ENCODE measurements at regions not wholly inside any gene's neighbourhood (a gene's known extent, or its start where the extent isn't known, plus 50 kb on each side); places are given as distances from the start of the nearest gene placed in this dataset.

DNA sequence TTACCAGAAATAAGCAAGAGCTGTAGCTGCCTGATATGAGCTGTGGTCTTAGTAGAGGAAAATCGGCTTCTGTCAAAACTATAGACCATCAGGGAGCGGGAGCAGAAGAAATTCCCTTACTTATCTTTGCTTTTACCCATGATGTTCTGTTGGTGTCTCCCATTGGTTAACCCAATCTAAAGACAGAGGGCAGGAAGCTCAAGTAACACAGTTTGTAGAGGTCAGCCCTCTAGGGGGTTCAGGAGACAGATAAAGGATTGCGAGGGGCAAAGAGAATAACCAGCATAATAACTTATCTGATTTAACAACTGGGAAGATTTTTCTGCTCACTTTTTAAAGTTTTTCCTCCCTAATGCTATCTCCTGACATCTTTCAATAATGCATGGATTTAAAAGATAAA is 142.4 kb downstream of the NTMT2 start:
- no peaks in the 10 kb centered on the region for H3K4me1 ChIP-seq (ENCODE audit: insufficient read depth)
- peaks cover 3% of the 10 kb centered on the region; the same call in 1 of the 3 replicates for H3K4me1 Mint-ChIP-seq
- H3K27ac ChIP-seq (ENCODE audit: low read depth) = no peak overlapping the region
- no peaks in the 10 kb centered on the region for H3K27me3 ChIP-seq (ENCODE audit: insufficient read depth)
- 0 out of 2 replicates have a peak overlapping the region, but pooled peaks have one; percentile 8 for H2AFZ ChIP-seq
- no peaks in the 10 kb centered on the region for H4K20me1 ChIP-seq (replicated peaks; ENCODE audit: insufficient read depth)
- no peak overlapping the region for H3K27ac Mint-ChIP-seq
- DNase-seq (ENCODE audit: low spot score) (peak; percentile 56), ATAC-seq (peak; percentile 71)
- no peak for TF ChIP-seq STAT1 (IDR thresholded peaks at IDR 0.05; ENCODE audit: unreplicated experiment)
- no peak for TF ChIP-seq ZNF114 (CRISPR knock-in tag; IDR thresholded peaks at IDR 0.05)
- TF ChIP-seq CTCF (conservative IDR thresholded peaks at IDR 0.05; ENCODE audit: low read depth in 2 of 2) = peak; percentile 28 to 42
- no peak for TF ChIP-seq NANOG (IDR thresholded peaks at IDR 0.05; ENCODE audit: borderline replicate concordance)
- H3K79me2 ChIP-seq (replicated peaks; ENCODE audit: insufficient read depth) = no peaks in the 10 kb centered on the region
- H3K36me3 ChIP-seq (ENCODE audit: insufficient read depth) = no peaks in the 10 kb centered on the region
- no peak overlapping the region for H3K4me3 Mint-ChIP-seq
- no peaks in the 10 kb centered on the region for H3K9me3 Mint-ChIP-seq
- H3K27me3 Mint-ChIP-seq (ENCODE audit: insufficient read depth, low read depth, poor library complexity) = no peaks in the 10 kb centered on the region
- no peak overlapping the region for H3K4me3 ChIP-seq
- no peak overlapping the region for H3K4me2 ChIP-seq
- no peaks in the 10 kb centered on the region for H3F3A ChIP-seq (replicated peaks; ENCODE audit: low read depth)
- H3K9me2 ChIP-seq (ENCODE audit: insufficient read depth) = no peaks in the 10 kb centered on the region
- no peaks in the 10 kb centered on the region for H3K36me3 Mint-ChIP-seq (ENCODE audit: low read depth)

DNA sequence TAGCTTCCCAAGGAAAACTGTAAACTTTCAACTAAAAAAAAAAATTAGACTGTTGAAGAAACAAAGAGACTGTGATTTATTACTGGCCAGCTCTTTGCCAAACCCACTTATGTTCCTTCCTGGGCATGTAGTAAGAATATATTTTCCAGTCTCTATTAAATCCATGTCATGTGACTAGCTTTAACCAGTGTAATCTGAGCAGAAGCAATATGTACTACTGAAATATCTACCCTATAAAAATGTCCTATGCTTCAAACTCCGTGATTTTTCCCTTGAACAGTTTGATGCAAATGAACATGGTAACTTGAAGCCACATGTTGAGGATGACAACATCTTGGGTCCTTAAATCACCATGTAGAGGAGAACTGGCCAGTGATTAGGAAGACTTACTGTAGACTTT is 144.5 kb downstream of the NTMT2 start:
- Histone ChIP-seq H3K9me2 (ENCODE audit: insufficient read depth) (no peaks in the 10 kb centered on the region), H2AFZ (no peak overlapping the region), H3K4me2 (no peak overlapping the region), H3K27ac (ENCODE audit: low read depth) (no peak overlapping the region), H3F3A (replicated peaks; ENCODE audit: low read depth) (no peaks in the 10 kb centered on the region), H3K4me3 (no peak overlapping the region), H4K20me1 (replicated peaks; ENCODE audit: insufficient read depth) (no peaks in the 10 kb centered on the region), H3K79me2 (replicated peaks; ENCODE audit: insufficient read depth) (no peaks in the 10 kb centered on the region), H3K27me3 (ENCODE audit: insufficient read depth) (no peaks in the 10 kb centered on the region), H3K4me1 (ENCODE audit: insufficient read depth) (no peaks in the 10 kb centered on the region), H3K36me3 (ENCODE audit: insufficient read depth) (no peaks in the 10 kb centered on the region)
- no peaks in the 10 kb centered on the region for H3K27me3 Mint-ChIP-seq (ENCODE audit: insufficient read depth, low read depth, poor library complexity)
- peaks cover 3% of the 10 kb centered on the region; the same call in 1 of the 3 replicates for H3K4me1 Mint-ChIP-seq
- H3K27ac Mint-ChIP-seq = no peak overlapping the region
- DNase-seq (ENCODE audit: low spot score) = no peak
- H3K9me3 Mint-ChIP-seq = no peaks in the 10 kb centered on the region
- no peak overlapping the region for H3K4me3 Mint-ChIP-seq
- ATAC-seq = no peak
- no peaks in the 10 kb centered on the region for H3K36me3 Mint-ChIP-seq (ENCODE audit: low read depth)
- TF ChIP-seq REST (IDR thresholded peaks at IDR 0.05; ENCODE audit: unreplicated experiment) (no peak), EZH2 (IDR thresholded peaks at IDR 0.05; ENCODE audit: low read depth, unreplicated experiment) (no peak), JUNB (IDR thresholded peaks at IDR 0.05; ENCODE audit: unreplicated experiment) (no peak), ZNF331 (CRISPR knock-in tag; IDR thresholded peaks at IDR 0.05; ENCODE audit: low read depth) (no peak), CTCF (conservative IDR thresholded peaks at IDR 0.05; ENCODE audit: low read depth in 2 of 2) (no peak), STAT1 (IDR thresholded peaks at IDR 0.05; ENCODE audit: unreplicated experiment) (no peak), EZH2phosphoT487 (IDR thresholded peaks at IDR 0.05; ENCODE audit: unreplicated experiment) (no peak)
